Endothelial cell of umbilical vein (primary cell): ENCODE measurements at regions not wholly inside any gene's neighbourhood (a gene's known extent, or its start where the extent isn't known, plus 50 kb on each side); places are given as distances from the start of the nearest gene placed in this dataset.

Experiments
- CTCF ChIP-seq, 2 donors: IDR thresholded peaks; 1 replicate in 1 of 2; 2 replicates in 1 of 2; pipeline ENCODE4 v1.5.1; 2011; ENCODE audit warnings: low read length in 2 of 2, mild to moderate bottlenecking in 2 of 2, moderate library complexity in 2 of 2, control low read depth in 1 of 2, inconsistent platforms in 1 of 2, low read depth in 1 of 2; ENCODE audit not compliant: insufficient read depth in 1 of 2; ENCODE audit errors: extremely low read depth in 1 of 2
- EZH2 ChIP-seq: IDR thresholded peaks from 2 replicates; pipeline ENCODE4 v1.6.1; 2012; ENCODE audit warnings: borderline replicate concordance, low read depth, mild to moderate bottlenecking, moderate library complexity, low read length, inconsistent platforms; ENCODE audit not compliant: severe bottlenecking
- MAX ChIP-seq: IDR thresholded peaks from 2 replicates; pipeline ENCODE4 v1.6.1; 2011; ENCODE audit not compliant: insufficient read depth, insufficient read length
- MYC ChIP-seq: IDR thresholded peaks from one replicate; pipeline ENCODE4 v1.6.1; 2011; ENCODE audit warnings: mild to moderate bottlenecking, low read depth, low read length
- POLR2A ChIP-seq: IDR thresholded peaks from 2 replicates; pipeline ENCODE4 v1.6.1; 2012; ENCODE audit warnings: low read depth, mild to moderate bottlenecking, control low read depth, low read length

DNA sequence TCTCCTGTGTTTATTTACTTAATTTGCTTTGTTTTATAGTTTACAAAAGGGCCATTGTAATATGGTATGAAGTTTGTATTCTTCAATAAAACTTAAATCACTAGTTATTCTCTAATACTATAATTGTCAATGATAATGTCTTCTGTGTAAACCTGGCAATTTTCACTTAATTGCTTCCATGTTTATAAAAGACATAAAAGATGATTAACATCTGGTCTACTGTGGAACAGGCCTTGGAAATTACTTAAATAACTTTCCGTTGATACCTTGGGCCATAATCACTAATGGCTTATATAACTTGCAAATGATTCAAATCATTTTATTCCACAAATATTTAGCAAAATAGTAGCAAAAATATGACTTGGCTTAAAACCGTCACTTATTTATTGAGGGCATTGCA is 743.8 kb downstream of the DSC3 start:
- no peak for TF ChIP-seq POLR2A
- no peak for TF ChIP-seq CTCF (IDR thresholded peaks at IDR 0.05; ENCODE audit: extremely low read depth in 1 of 2, insufficient read depth in 1 of 2, low read depth in 1 of 2, low read length in 2 of 2)
- no peak for TF ChIP-seq MAX
- no peak for TF ChIP-seq EZH2
- no peak for TF ChIP-seq MYC
